NOMO-1 treated with dmso at 0.1 percent for 144 hours (cell line): ENCODE measurements at regions not wholly inside any gene's neighbourhood (a gene's known extent, or its start where the extent isn't known, plus 50 kb on each side); places are given as distances from the start of the nearest gene placed in this dataset.

Experiments
- DNase-seq: peaks from one replicate; lab custom pipeline; 2025; ENCODE audit not compliant: unreplicated experiment; lab: John Stamatoyannopoulos, UW

GRCh38 chr5:2658881-2659470 lies 92.5 kb downstream of the IRX2 start:
- DNase-seq = no peak

- DNase-seq = no peak
These were observed 93.0 kb downstream of the IRX2 start for GRCh38 chr5:2658447-2658846.

GRCh38 chr5:2657151-2657550 lies 94.3 kb downstream of the IRX2 start:
- no peak for DNase-seq

- DNase-seq = no peak
These were observed 95.3 kb downstream of the IRX2 start for GRCh38 chr5:2656206-2656605.

GRCh38 chr5:2653991-2654390 lies 97.5 kb downstream of the IRX2 start:
- no peak for DNase-seq

- no peak for DNase-seq
These were observed 100.4 kb downstream of the IRX2 start for GRCh38 chr5:2651116-2651515.

- DNase-seq = no peak
These were observed 108.7 kb downstream of the IRX2 start for GRCh38 chr5:2642684-2643345.

- DNase-seq = no peak
These were observed 110.8 kb downstream of the IRX2 start for GRCh38 chr5:2640717-2641116.

- no peak for DNase-seq
These were observed 112.1 kb downstream of the IRX2 start for GRCh38 chr5:2639425-2639824.

GRCh38 chr5:2634399-2635176 lies 116.9 kb downstream of the IRX2 start:
- no peak for DNase-seq

GRCh38 chr5:2633992-2634391 lies 117.5 kb downstream of the IRX2 start:
- no peak for DNase-seq

GRCh38 chr5:2631758-2632157 lies 119.7 kb downstream of the IRX2 start:
- DNase-seq = no peak

- DNase-seq = no peak
These were observed 122.4 kb downstream of the IRX2 start for GRCh38 chr5:2629045-2629444.

- no peak for DNase-seq
These were observed 123.6 kb downstream of the IRX2 start for GRCh38 chr5:2627867-2628266.

- no peak for DNase-seq
These were observed 124.9 kb downstream of the IRX2 start for GRCh38 chr5:2626572-2626971.

- no peak for DNase-seq
These were observed 128.6 kb downstream of the IRX2 start for GRCh38 chr5:2622866-2623265.

GRCh38 chr5:2621631-2622030 lies 129.8 kb downstream of the IRX2 start:
- no peak for DNase-seq

- DNase-seq = no peak
These were observed 132.3 kb downstream of the IRX2 start for GRCh38 chr5:2619216-2619615.

GRCh38 chr5:2617461-2617860 lies 134.0 kb downstream of the IRX2 start:
- no peak for DNase-seq

GRCh38 chr5:2615917-2616316 lies 135.6 kb downstream of the IRX2 start:
- DNase-seq = no peak

- DNase-seq = no peak
These were observed 136.9 kb downstream of the IRX2 start for GRCh38 chr5:2614571-2614970.

- no peak for DNase-seq
These were observed 139.8 kb downstream of the IRX2 start for GRCh38 chr5:2611659-2612058.
